MG63 (cell line): ENCODE measurements at regions not wholly inside any gene's neighbourhood (a gene's known extent, or its start where the extent isn't known, plus 50 kb on each side); places are given as distances from the start of the nearest gene placed in this dataset.
"Not testable (repeated sequence)": the region's sequence is repeated elsewhere in the genome, so short reads cannot be mapped to it uniquely, and the experiment has no call there.

Experiments
- DNase-seq: peaks from one replicate; pipeline ENCODE4 v3.0.0-alpha.2; 2020
- H3K27me3 ChIP-seq: fragments of 250-450 bp; sonication (Bioruptor Pico); 2 replicates; pipeline ENCODE4 v1.5.1; 2020; ENCODE audit warnings: mild to moderate bottlenecking, moderate library complexity
- H3K36me3 ChIP-seq: fragments of 250-450 bp; sonication (Bioruptor Pico); 2 replicates; pipeline ENCODE4 v1.5.1; 2020; ENCODE audit warnings: mild to moderate bottlenecking, moderate library complexity
- H3K4me3 ChIP-seq: fragments of 250-450 bp; sonication (Bioruptor Pico); 2 replicates; pipeline ENCODE4 v1.5.1; 2020; ENCODE audit warnings: mild to moderate bottlenecking, moderate library complexity
- H3K9me3 ChIP-seq: fragments of 250-450 bp; sonication (Bioruptor Pico); 2 replicates; pipeline ENCODE4 v1.5.1; 2020; ENCODE audit warnings: mild to moderate bottlenecking, moderate library complexity

- Histone ChIP-seq H3K27me3 (no peaks in the 10 kb centered on the region), H3K9me3 (no peaks in the 10 kb centered on the region), H3K4me3 (no peak overlapping the region), H3K36me3 (peaks cover 2% of the 10 kb centered on the region; the same call in 1 of the 2 replicates)
- DNase-seq = no peak
Measured at GRCh38 chr16:85216522-85217375, 104.5 kb upstream of the CIBAR2 start.

GRCh38 chr16:85220125-85220839 lies 108.0 kb upstream of the CIBAR2 start:
- Histone ChIP-seq H3K4me3 (no peak overlapping the region), H3K9me3 (no peaks in the 10 kb centered on the region), H3K36me3 (no peaks in the 10 kb centered on the region), H3K27me3 (no peaks in the 10 kb centered on the region)
- peak; percentile 87 for DNase-seq

DNA sequence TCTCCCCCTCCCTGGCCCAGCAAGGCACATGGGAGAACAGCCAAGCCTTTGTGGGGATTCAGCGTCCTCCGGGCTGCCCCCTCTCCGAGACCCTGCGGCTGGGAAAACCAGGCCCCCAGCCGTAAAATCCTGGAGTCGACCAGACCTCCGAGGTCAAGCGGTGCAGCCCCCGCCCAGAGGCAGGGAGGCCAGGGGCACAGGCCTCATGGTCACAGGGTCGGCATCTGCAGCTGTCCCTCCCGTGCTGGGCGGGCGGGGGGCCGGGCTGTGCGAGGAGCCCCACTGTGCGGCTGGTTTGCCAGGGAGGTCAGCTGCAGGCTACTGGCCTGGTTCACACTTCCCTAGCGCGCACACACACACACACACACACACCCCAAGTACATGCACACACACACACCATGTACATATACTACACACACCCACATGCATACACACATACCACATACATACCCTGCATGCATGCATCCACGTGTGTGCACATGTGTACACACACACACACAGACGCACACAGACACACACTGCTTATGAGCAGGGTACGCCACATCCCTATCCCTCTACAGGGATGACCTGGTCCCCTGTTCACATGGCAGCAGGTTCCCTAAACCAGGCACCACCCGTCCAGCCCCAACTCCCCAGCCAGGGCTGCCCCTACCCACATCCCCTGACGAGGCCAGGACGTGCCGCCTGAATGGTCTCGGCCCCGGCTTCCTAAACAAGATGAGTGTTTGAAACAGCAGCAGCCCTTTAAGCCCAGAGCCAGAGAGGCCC lies 108.9 kb upstream of the CIBAR2 start:
- no peak overlapping the region for H3K4me3 ChIP-seq
- no peaks in the 10 kb centered on the region for H3K36me3 ChIP-seq
- DNase-seq = no peak
- no peaks in the 10 kb centered on the region for H3K9me3 ChIP-seq
- no peaks in the 10 kb centered on the region for H3K27me3 ChIP-seq

- no peak for DNase-seq
- Histone ChIP-seq H3K9me3 (no peaks in the 10 kb centered on the region), H3K27me3 (no peaks in the 10 kb centered on the region), H3K36me3 (no peaks in the 10 kb centered on the region), H3K4me3 (no peak overlapping the region)
Measured at GRCh38 chr16:85221771-85222154, 109.5 kb upstream of the CIBAR2 start.

GRCh38 chr16:85222155-85222863 lies 110.0 kb upstream of the CIBAR2 start:
- Histone ChIP-seq H3K36me3 (no peaks in the 10 kb centered on the region), H3K9me3 (no peaks in the 10 kb centered on the region), H3K27me3 (no peaks in the 10 kb centered on the region), H3K4me3 (no peak overlapping the region)
- DNase-seq = no peak

DNA sequence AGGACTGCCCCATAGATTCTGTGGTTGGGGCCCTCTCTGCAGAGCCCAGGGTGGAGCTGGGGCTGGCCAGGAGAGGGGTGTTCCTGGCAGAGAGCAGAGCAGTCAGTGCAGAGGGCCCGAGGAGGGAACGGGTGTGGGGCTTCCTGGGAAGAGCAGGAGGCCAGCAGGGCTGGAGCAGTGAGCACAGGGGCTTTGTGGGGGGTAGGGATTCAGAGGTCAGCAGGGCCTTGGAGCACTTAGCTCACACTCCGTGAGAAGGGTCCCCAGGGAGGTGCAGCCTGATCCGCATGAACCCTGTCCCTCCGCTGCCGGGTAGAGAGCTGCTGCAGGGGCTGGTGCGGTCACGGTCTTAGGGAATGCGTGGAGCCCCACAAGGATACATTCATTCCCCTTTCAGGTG lies 113.0 kb upstream of the CIBAR2 start:
- H3K4me3 ChIP-seq = no peak overlapping the region
- H3K36me3 ChIP-seq = no peaks in the 10 kb centered on the region
- H3K9me3 ChIP-seq = no peaks in the 10 kb centered on the region
- no peak for DNase-seq
- no peaks in the 10 kb centered on the region for H3K27me3 ChIP-seq

- H3K36me3 ChIP-seq = no peaks in the 10 kb centered on the region
- no peak for DNase-seq
- no peaks in the 10 kb centered on the region for H3K9me3 ChIP-seq
- H3K4me3 ChIP-seq = no peak overlapping the region
- H3K27me3 ChIP-seq = no peaks in the 10 kb centered on the region
Measured at GRCh38 chr16:85225721-85226120, 113.4 kb upstream of the CIBAR2 start.

DNA sequence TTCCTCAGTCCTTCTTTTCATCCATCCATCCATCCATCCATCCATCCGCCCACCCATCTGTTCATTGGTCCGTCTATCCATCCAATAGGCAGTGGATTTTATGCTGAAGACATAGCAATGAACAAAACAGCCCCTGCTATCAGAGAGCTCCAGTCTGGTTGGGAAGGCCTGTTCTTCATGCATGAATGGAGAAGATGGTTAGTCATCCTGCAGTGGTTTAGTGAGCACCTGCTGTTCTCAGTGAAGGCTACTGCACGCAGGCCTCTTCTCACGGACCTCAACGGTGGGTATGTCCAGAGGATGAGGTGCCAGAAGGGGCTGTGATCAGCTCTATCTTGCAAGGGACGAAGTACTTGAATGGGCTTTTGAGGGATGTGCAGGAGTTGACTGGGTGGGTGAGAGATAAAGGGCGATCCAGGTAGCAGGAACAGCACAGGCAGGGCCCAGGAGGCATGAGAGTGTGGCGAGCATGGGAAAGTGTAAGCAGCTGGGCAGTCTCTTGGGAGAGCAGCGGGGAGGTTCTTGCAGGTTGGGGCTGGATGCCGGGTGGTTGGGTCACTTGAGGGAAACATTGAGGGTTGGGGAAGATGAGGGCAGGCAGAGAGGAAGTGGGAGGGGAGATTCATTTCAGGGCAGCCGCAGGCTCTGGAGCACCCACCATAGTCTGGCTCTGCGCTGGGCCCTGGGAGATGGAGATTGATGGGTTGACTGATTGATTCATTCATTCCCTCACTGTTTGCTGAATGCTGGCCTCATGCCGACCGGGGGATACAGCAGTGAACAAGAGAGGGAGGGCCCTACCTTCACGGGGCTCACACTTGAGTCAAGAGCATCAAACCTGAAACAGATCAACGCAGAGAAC lies 115.0 kb upstream of the CIBAR2 start:
- DNase-seq = peak; percentile 19

GRCh38 chr16:85227946-85228862 lies 115.9 kb upstream of the CIBAR2 start:
- Histone ChIP-seq H3K9me3 (no peaks in the 10 kb centered on the region), H3K36me3 (no peaks in the 10 kb centered on the region), H3K4me3 (no peak overlapping the region), H3K27me3 (no peaks in the 10 kb centered on the region)
- peak; percentile 81 for DNase-seq

More for the DNA sequence above, 115.0 kb upstream of the CIBAR2 start:
- no peak overlapping the region for H3K4me3 ChIP-seq
- no peaks in the 10 kb centered on the region for H3K36me3 ChIP-seq
- H3K27me3 ChIP-seq = no peaks in the 10 kb centered on the region
- H3K9me3 ChIP-seq = no peaks in the 10 kb centered on the region

DNA sequence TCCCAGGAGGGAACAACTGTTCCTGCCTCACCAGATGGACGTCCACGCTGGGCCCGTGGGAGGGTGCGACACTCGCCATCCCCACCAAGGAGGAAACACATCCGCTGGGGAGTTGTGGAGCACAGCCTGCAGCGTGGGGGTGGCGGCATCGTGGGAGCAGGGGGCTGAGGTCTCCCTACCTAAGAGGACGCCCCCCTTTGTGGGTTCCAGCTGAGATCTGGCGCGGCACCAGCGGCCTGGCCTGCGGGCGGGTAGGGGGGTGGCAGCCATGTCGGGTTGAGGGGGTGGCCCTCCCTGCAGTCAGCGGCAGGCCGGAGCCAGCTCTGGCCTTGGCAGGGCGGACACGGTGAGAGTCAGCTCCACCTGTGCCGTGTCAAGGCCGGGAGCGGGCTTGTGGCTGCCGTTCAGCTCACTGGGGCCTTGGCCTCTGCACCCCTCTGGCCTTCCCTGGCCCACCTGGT lies 116.7 kb upstream of the CIBAR2 start:
- Histone ChIP-seq H3K36me3 (no peaks in the 10 kb centered on the region), H3K4me3 (no peak overlapping the region), H3K27me3 (no peaks in the 10 kb centered on the region), H3K9me3 (no peaks in the 10 kb centered on the region)
- DNase-seq = no peak

DNA sequence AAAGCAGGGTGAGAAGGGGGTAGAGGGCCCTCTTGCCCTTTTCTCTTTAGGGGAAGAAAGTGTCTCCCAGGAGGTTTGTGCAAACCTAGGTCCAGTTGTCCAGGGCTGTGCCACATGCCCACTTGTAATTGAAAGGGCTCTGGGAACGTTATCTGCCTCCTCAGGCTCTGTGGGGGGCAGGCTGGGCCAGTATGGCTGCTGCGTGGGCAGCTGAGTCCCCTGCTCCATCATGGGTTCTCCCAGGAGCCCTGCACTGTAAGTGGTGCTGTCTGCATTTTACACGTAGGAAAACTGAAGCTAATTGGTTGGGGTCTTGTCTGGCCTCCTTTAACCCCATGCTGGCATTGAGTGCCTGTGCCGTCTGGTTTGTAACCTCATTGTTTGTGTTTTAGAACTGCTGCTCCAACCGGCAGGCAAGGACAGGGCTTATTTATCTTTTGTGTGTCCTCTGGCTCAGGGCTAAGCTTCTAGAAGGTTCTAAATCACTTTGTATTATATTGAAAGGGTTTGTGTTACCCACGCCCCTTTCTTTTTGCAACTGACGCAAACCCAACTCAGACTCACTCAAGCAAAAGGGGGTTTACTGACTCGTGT lies 117.7 kb upstream of the CIBAR2 start:
- Histone ChIP-seq H3K27me3 (no peaks in the 10 kb centered on the region), H3K4me3 (no peak overlapping the region), H3K9me3 (no peaks in the 10 kb centered on the region), H3K36me3 (no peaks in the 10 kb centered on the region)
- DNase-seq = no peak

DNA sequence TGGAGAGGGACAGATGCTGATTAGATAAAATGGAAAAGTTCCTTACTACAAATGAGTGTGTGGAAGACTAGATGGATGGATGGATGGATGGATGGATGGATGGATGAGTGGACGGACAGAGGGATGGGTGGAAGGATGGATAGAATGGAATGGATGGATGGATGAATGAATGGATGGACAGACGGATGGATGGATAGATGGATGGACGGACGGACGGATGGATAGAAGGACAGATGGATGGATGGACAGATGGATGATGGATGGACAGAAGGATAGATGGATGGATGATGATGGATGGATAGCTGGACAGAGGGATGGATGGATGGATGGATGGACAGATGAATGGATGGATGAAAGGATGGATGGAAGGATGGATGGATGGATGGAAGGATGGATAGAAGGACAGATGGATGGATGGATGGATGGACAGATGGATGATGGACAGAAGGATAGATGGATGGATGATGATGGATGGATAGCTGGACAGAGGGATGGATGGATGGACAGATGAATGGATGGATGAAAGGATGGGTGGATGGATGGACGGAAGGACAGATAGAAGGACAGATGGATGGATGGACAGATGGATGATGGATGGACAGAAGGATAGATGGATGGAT lies 118.6 kb upstream of the CIBAR2 start:
- not testable (repeated sequence) for DNase-seq, H3K27me3 ChIP-seq, H3K4me3 ChIP-seq, H3K36me3 ChIP-seq, H3K9me3 ChIP-seq

DNA sequence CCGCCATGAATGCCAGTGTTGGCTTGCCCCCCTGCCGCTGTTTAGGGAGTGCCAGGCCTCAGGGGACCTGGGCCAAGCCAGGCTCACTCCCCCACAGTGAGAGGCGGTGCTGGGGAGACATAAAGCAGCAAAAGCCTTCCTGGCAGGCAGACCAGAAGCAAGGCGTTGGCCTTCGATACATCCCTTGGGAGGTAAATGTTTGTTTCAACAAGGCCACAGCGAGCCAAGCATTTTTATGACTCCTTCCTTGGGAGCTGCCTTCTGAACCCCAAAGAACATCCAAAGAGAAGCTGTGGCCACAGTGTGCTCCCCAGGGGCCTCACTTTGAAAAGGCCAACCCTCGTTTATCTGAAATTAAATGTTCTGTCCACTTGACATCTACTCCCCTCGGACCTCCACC lies 119.7 kb upstream of the CIBAR2 start:
- Histone ChIP-seq H3K36me3 (no peaks in the 10 kb centered on the region), H3K9me3 (no peaks in the 10 kb centered on the region), H3K27me3 (no peaks in the 10 kb centered on the region), H3K4me3 (no peak overlapping the region)
- peak; percentile 83 for DNase-seq
